IMR-90 (cell line): ENCODE measurements at regions not wholly inside any gene's neighbourhood (a gene's known extent, or its start where the extent isn't known, plus 50 kb on each side); places are given as distances from the start of the nearest gene placed in this dataset.

Experiments
- ATAC-seq: fragments of 200-7000 bp; cut with Tn5 transposase; 2 replicates; pipeline ENCODE4 v1.9.1; 2020; ENCODE audit warnings: low read depth, mild to moderate bottlenecking, moderate library complexity
- BruUV-seq: library from RNA; stranded (reverse); fragments of 400-500 nt; replicated peaks from 2 replicates; lab custom pipeline; 2021; lab: Mats Ljungman, UMichigan
- CTCF ChIA-PET: fragments of 300-600 bp; formaldehyde crosslinking; extraction: SDS; loops from one replicate; lab custom pipeline; 2021; ENCODE audit warnings: antibody characterized with exemption; lab: Yijun Ruan, JAX
- POLR2A ChIA-PET: fragments of 300-600 bp; sonication (Branson Sonifier 250); formaldehyde crosslinking; loops from one replicate; lab custom pipeline; 2022; ENCODE audit warnings: antibody characterized with exemption; ENCODE audit not compliant: unreplicated experiment; lab: Charles Lee
- DNase-seq: peaks from one replicate; pipeline ENCODE4 v3.0.0; 2013
- H2AFZ ChIP-seq: replicated peaks from 2 replicates; pipeline ENCODE3; 2013; ENCODE audit warnings: low read length, mild to moderate bottlenecking; ENCODE audit not compliant: poor library complexity
- H2AK5ac ChIP-seq: 2 replicates; pipeline ENCODE4 v1.6.1; 2013; ENCODE audit warnings: low read depth, low read length, inconsistent platforms
- H2AK9ac ChIP-seq: replicated peaks from 2 replicates; pipeline ENCODE3; 2013; ENCODE audit warnings: mild to moderate bottlenecking, low read depth, low read length, moderate library complexity; ENCODE audit not compliant: poor library complexity
- H2BK120ac ChIP-seq: 2 replicates; pipeline ENCODE4 v1.6.1; 2013; ENCODE audit warnings: low read depth, low read length, inconsistent platforms
- H2BK15ac ChIP-seq: 3 replicates; pipeline ENCODE4 v1.6.1; 2013; ENCODE audit warnings: low read depth, low read length, inconsistent platforms
- H2BK20ac ChIP-seq: 2 replicates; pipeline ENCODE4 v1.6.1; 2013; ENCODE audit warnings: low read depth, mild to moderate bottlenecking, inconsistent platforms, low read length, moderate library complexity
- H2BK5ac ChIP-seq: 2 replicates; pipeline ENCODE4 v1.6.1; 2013; ENCODE audit warnings: mild to moderate bottlenecking, low read depth, low read length, inconsistent platforms; ENCODE audit not compliant: poor library complexity, severe bottlenecking
- H3K14ac ChIP-seq: replicated peaks from 2 replicates; pipeline ENCODE4 v1.6.1; 2013; ENCODE audit warnings: low read depth, low read length, inconsistent platforms
- H3K18ac ChIP-seq: 2 replicates; pipeline ENCODE4 v1.6.1; 2013; ENCODE audit warnings: low read depth, low read length, control low read depth
- H3K23ac ChIP-seq: 2 replicates; pipeline ENCODE4 v1.6.1; 2013; ENCODE audit warnings: low read depth, low read length, inconsistent platforms
- H3K27ac ChIP-seq: 2 replicates; pipeline ENCODE4 v1.5.1; 2013; ENCODE audit warnings: mild to moderate bottlenecking, control low read depth, low read length; ENCODE audit not compliant: insufficient read depth
- H3K27me3 ChIP-seq: 2 replicates; pipeline ENCODE4 v1.6.1; 2013; ENCODE audit warnings: low read length; ENCODE audit not compliant: control insufficient read depth, insufficient read depth
- H3K36me3 ChIP-seq: 2 replicates; pipeline ENCODE4 v1.6.1; 2013; ENCODE audit warnings: low read length, mixed read lengths; ENCODE audit not compliant: control insufficient read depth, insufficient read depth
- H3K4ac ChIP-seq: 2 replicates; pipeline ENCODE4 v1.6.1; 2013; ENCODE audit warnings: low read depth, low read length, inconsistent platforms
- H3K4me1 ChIP-seq: 2 replicates; pipeline ENCODE4 v1.6.1; 2013; ENCODE audit warnings: low read length, mixed read lengths; ENCODE audit not compliant: control insufficient read depth, insufficient read depth
- H3K4me2 ChIP-seq: 2 replicates; pipeline ENCODE4 v1.6.1; 2013; ENCODE audit warnings: low read depth, mild to moderate bottlenecking, control low read depth, low read length, moderate library complexity
- H3K4me3 ChIP-seq: 2 replicates; pipeline ENCODE4 v1.5.1; 2013; ENCODE audit warnings: low read depth, mild to moderate bottlenecking, control low read depth, low read length, moderate library complexity; ENCODE audit not compliant: insufficient read depth
- H3K56ac ChIP-seq: 2 replicates; pipeline ENCODE4 v1.6.1; 2013; ENCODE audit warnings: low read length, inconsistent platforms; ENCODE audit not compliant: insufficient read depth; ENCODE audit errors: extremely low read depth
- H3K79me1 ChIP-seq, 2 experiments: 2 replicates each; pipeline ENCODE4 v1.6.1; 2013; ENCODE audit warnings: low read length in 2 of 2, inconsistent platforms in 1 of 2, low read depth in 1 of 2
- H3K9ac ChIP-seq: 2 replicates; pipeline ENCODE4 v1.6.1; 2013; ENCODE audit warnings: low read depth, low read length, control low read depth
- H3K9me1 ChIP-seq: 2 replicates; pipeline ENCODE4 v1.6.1; 2013; ENCODE audit warnings: low read length, inconsistent platforms; ENCODE audit not compliant: insufficient read depth
- H3K9me3 ChIP-seq: 2 replicates; pipeline ENCODE4 v1.6.1; 2013; ENCODE audit warnings: low read length; ENCODE audit not compliant: control insufficient read depth, insufficient read depth
- H4K20me1 ChIP-seq: 2 replicates; pipeline ENCODE4 v1.6.1; 2013; ENCODE audit warnings: low read length, inconsistent platforms; ENCODE audit not compliant: insufficient read depth
- H4K5ac ChIP-seq: 2 replicates; pipeline ENCODE4 v1.6.1; 2013; ENCODE audit warnings: mild to moderate bottlenecking, low read depth, low read length, control low read depth
- H4K8ac ChIP-seq, 2 experiments: 2 replicates each; pipeline ENCODE4 v1.6.1; 2013; ENCODE audit warnings: low read depth in 2 of 2, low read length in 2 of 2, control low read depth in 1 of 2, inconsistent platforms in 1 of 2
- H4K91ac ChIP-seq: 2 replicates; pipeline ENCODE4 v1.6.1; 2013; ENCODE audit warnings: low read depth, low read length, inconsistent platforms; ENCODE audit not compliant: insufficient read depth
- CHD1 ChIP-seq: IDR thresholded peaks from 2 replicates; pipeline ENCODE4 v1.6.1; 2012; ENCODE audit warnings: low read depth, low read length, improper control_type of control experiment
- ELK1 ChIP-seq: fragments of 150-350 bp; IDR thresholded peaks from 2 replicates; pipeline ENCODE4 v1.6.1; 2016; ENCODE audit warnings: low read depth, mild to moderate bottlenecking, low read length, moderate library complexity, borderline replicate concordance
- MXI1 ChIP-seq: IDR thresholded peaks from 2 replicates; pipeline ENCODE4 v1.6.1; 2012; ENCODE audit warnings: low read depth, mild to moderate bottlenecking, low read length, moderate library complexity, borderline replicate concordance
- NFE2L2 ChIP-seq: fragments of 150-350 bp; IDR thresholded peaks from 2 replicates; pipeline ENCODE4 v1.6.1; 2016; ENCODE audit warnings: low read depth, mild to moderate bottlenecking, low read length
- WGBS, 2 experiments: methylation state at CpG; one replicate each; pipeline versions ENCODE4 v1.1.5 to v1.1.7; 2013; ENCODE audit warnings: missing lambda C conversion rate in 2 of 2; ENCODE audit not compliant: insufficient read length in 1 of 2; ENCODE audit errors: extremely low coverage in 2 of 2; 5-methylcytosine and 5-hydroxymethylcytosine counted together
- dilution Hi-C: fragments of 300-500 bp; cut with HindIII; formaldehyde crosslinking; loops from one replicate; pipeline ENCODE4 v1.14.3; 2018; ENCODE audit warnings: low sequenced_read_pairs; ENCODE audit not compliant: unreplicated experiment
- in situ Hi-C: fragments of 300-500 bp; cut with MboI; formaldehyde crosslinking; loops from 3 replicates; pipeline ENCODE4 v1.14.3; 2019; ENCODE audit warnings: low sequenced_read_pairs, inconsistent platforms, mixed read lengths
- intact Hi-C: fragments of 100-400 bp; cut with micrococcal nuclease; formaldehyde crosslinking; loops from 2 replicates; pipeline ENCODE4 v1.10.0; 2022

GRCh38 chr12:43180242-43180641, 371.8 kb downstream of the ADAMTS20 start:
- H2BK120ac ChIP-seq = no peak overlapping the region
- H4K20me1 ChIP-seq = no peaks in the 10 kb centered on the region
- dilution Hi-C loops (no loop called here), in situ Hi-C loops (no loop called here), intact Hi-C loops (no loop called here)
- POLR2A ChIA-PET = no interaction called here
- no peak for ATAC-seq
- H3K23ac ChIP-seq = no peak overlapping the region
- H3K4me2 ChIP-seq = no peak overlapping the region
- H2AFZ ChIP-seq = no peak overlapping the region
- H2BK20ac ChIP-seq = no peak overlapping the region
- no peak overlapping the region for H4K91ac ChIP-seq
- H3K4me3 ChIP-seq = no peak overlapping the region
- H3K79me1 ChIP-seq = no peaks in the 10 kb centered on the region
- no peak overlapping the region for H3K27ac ChIP-seq
- H3K9me1 ChIP-seq = no peaks in the 10 kb centered on the region
- no peak overlapping the region for H3K18ac ChIP-seq
- H3K27me3 ChIP-seq = no peaks in the 10 kb centered on the region; the same call in 1 of the 2 replicates
- CTCF ChIA-PET = no interaction called here
- no peak overlapping the region for H2BK15ac ChIP-seq
- no peak overlapping the region for H3K56ac ChIP-seq
- H2AK5ac ChIP-seq = no peak overlapping the region
- H4K5ac ChIP-seq = no peak overlapping the region
- no peak overlapping the region for H3K4ac ChIP-seq
- DNase-seq = no peak
- H3K14ac ChIP-seq = no peak overlapping the region
- no peaks in the 10 kb centered on the region; the same call in 1 of the 2 replicates for H3K9me3 ChIP-seq
- no peaks in the 10 kb centered on the region for H3K36me3 ChIP-seq
- no peak overlapping the region for H3K9ac ChIP-seq
- H2BK5ac ChIP-seq = no peak overlapping the region
- no TSS peak for BruUV-seq
- H2AK9ac ChIP-seq = no peak overlapping the region
- H3K4me1 ChIP-seq = no peaks in the 10 kb centered on the region
- H4K8ac ChIP-seq = no peak overlapping the region
- 83% methylated on average over 1 of the region's 4 CpGs; no CpG with 5 or more reads in 1 of the 2 experiments for WGBS, 2 experiments
- TF ChIP-seq MXI1 (no peak), ELK1 (no peak), CHD1 (no peak), NFE2L2 (no peak)
